HG02623 (cell line): ENCODE measurements at regions not wholly inside any gene's neighbourhood (a gene's known extent, or its start where the extent isn't known, plus 50 kb on each side); places are given as distances from the start of the nearest gene placed in this dataset.

Experiments
- ATAC-seq: cut with Tn5 transposase; IDR thresholded peaks from one replicate; pipeline ENCODE4 v1.9.1; 2021; ENCODE audit warnings: moderate library complexity; ENCODE audit not compliant: unreplicated experiment

DNA sequence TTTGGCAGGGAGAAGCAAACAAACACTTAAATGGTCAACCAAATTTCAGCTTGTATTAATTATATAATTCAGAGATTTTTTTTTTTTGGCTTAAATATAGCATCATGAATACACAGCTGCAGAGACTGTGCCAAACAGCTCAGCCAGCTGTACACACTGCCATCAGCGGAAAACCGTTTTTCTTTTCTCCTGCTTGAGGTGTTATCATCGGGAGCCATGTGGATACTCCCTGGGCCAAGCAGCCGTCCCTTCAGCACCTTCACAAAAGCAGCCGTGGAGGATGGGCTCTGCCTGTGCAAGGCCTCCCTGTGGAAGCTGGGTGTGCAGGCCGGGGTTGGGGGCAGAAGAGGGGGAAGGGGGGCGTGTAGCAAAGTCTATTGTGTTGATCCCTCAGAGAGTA lies 85.0 kb downstream of the NUF2 start:
- ATAC-seq, result no peak

- no peak for ATAC-seq
Measured at GRCh38 chr1:163408262-163408661, 86.5 kb downstream of the NUF2 start.

GRCh38 chr1:163410073-163410999 lies 88.6 kb downstream of the NUF2 start:
- ATAC-seq, result no peak

DNA sequence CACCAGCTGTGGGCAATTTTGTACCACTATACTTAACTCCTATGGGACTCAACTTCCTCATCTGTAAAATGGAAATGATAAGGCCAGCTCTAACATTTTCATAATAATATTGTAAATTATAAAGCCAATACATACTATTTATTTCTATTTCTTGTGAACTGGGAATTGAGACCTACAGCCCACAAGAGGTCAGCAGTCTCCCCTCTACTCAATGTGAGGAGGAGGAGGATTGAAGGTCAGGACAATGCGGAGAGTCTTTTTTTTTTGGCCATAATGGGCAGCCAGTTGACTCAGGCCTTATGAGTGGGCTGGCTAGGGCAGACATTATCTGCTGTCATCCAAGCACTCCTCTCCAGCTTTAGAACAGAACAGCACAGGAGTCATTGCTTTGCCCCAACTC lies 90.5 kb downstream of the NUF2 start:
- no peak for ATAC-seq

DNA sequence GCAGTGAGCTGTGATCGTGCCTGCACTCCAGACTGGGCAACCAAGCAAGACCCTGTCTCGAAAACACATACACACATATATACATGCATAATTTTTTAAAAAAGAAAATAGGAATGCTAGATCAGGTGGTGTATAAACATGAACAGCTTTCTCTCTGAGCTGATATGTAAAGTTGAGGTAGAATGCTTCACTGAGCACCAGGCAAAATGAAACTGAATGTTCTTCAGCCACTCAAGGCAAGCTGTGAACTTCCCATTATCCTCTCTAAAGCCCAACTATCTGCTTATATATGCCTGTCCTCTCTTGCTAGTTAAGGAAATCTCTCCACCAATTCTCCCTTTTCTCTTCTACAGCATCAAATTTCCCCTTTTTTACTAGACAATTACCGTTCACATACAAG lies 93.0 kb downstream of the NUF2 start:
- ATAC-seq, result peak; percentile 97

DNA sequence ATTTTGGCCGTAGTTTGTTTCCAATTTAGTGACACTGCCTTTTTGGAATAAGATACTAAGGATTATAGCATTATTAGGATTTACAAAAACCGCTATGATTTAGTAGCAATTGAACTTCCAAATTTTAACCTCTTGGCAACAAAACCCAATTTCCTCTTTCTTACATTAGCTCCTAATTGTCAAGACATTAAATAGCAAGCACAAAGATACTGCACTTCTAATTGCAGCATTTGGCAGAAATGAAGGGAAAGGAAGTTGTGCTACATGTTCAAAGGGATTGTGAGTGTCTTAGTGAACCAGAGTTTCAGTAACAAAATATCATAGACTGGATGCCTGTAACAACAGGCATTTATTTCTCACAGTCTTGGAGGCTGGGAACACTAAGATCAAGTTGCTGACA lies 99.9 kb downstream of the NUF2 start:
- ATAC-seq, result no peak

DNA sequence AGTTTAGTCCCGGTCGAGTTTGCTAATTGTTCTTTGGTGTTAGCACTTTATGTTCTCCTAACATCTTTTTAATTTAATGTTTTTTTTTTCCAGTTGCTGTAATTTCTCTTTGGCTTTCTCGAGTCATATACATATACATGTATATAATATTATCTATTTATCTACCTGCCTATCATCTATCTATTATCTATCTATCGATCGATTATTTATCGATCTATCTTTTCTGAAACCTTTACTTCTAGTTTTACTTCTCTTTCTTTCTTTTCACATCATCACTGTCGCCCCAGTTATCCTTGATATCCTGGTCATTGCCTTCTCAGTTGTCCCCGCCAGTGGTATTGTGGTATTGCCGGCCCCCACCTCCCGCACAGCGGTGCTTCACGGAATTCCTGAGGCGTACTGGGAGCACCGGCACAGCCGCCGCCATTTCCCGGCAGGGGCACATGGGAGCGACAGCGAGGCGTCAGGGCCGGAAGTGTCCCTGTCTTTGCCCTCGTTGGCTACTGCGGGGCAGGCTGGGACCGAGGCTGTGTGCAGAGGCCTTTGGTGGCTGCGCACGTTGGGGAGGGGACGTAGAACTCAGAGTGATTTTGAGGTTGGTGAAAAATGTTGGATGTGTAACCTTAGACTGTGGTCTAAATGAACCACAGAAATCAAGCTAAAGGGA lies 101.1 kb downstream of the NUF2 start:
- ATAC-seq, result no peak

DNA sequence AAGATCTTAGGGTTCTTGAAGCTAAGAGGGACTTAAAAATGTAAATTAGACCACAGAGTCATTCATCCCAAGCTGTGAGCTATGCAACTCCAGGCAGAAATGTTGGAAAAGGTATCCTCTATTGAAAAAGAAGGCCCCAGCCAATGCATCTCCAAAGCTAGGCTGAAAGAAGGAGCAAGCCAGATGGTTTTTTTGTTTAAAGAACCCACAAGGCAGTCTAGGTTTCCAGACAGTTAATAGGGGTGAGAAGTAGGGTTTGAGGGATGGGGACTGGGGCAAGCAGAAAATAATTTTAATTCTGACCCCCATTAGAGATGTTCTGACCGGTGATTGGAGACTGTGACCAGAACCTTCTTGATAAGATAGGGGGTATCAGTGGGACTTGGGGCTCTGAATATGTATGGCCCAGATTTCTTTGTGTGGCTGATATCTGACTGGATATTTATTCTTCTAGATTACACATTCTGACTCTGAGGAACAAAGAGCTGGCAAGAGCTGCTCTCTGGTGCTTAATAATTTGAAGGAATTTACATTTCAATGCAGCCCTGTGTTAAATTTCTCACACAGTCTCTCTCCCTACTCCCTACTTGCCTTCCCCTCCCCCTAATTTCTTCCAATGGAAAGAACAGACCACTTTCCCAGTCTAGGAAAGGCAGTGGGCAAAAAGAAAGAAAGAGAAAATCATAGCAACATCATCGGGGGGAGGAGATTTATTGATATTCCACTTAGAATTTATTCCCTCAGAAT lies 104.9 kb downstream of the NUF2 start:
- ATAC-seq, result no peak

DNA sequence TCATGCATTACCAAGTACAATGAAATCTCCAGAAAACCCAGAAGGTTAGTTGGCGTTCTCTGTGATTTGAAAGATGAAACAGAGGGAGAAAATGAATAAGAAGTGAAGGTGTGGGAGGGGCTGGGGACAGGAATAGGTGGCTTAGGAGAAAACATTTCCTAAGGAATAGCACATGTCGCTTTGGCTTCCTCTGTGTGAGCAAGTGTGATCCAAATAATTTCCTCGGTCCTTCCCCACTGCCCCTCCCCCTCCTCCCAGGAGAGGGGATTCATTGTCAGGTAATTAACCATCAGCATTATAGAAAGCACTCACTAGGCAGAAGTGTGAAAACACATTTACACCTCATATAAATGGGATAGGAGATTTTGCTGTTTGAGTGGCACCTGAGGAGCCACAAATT lies 105.5 kb downstream of the NUF2 start:
- ATAC-seq, result no peak

DNA sequence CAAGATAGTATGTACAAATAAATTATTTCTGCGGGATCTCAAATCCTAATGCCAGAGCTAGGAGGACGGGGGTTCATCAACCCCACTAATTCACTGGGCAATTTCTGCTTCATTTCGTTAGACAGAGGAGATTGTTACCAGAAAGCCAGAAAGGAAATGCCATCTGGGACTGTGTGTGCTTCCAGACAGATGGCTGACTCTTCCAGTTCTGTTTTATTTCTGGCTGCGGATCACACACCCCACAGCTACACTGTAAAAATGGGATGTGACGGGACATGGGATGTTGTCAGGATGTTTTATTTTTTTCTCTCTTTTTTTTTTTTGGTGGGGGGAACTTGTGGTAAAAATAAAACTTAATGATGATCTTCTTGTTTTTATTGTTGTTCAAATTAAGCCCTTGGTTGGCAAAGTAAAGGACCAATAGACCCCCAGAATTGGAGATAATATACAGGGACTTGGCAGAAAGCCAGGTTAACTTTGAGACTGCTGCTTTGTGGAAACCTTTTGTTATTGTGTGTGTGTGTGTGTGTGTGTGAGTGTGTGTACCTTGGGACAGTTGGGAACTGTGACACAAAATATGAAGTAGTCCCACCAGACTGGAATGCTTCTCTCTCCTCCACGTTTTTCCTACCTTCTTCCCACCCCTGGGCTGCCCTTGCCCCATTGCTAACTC lies 114.5 kb downstream of the NUF2 start:
- ATAC-seq, result no peak

- ATAC-seq, result no peak
Measured at GRCh38 chr1:163439471-163439870, 117.7 kb downstream of the NUF2 start.

DNA sequence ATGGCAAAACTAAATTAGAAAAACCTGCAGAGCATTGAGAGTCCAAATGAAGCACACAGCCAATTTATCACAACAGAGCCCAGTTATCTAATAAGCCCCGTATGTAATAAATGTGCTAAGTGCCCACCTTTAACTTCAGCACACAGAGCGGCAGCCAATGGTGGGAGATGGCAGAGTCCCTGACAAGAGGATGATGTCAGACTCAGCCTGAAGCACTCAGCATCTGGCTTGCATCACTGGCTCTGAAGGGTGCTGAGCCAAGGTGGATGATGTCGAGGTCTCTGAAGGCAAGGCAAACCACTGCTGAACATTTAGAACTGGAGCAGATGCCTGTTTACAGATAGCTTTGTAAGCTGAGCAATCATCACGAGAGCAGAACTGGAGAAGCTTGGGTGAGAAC lies 118.3 kb downstream of the NUF2 start:
- ATAC-seq, result no peak

DNA sequence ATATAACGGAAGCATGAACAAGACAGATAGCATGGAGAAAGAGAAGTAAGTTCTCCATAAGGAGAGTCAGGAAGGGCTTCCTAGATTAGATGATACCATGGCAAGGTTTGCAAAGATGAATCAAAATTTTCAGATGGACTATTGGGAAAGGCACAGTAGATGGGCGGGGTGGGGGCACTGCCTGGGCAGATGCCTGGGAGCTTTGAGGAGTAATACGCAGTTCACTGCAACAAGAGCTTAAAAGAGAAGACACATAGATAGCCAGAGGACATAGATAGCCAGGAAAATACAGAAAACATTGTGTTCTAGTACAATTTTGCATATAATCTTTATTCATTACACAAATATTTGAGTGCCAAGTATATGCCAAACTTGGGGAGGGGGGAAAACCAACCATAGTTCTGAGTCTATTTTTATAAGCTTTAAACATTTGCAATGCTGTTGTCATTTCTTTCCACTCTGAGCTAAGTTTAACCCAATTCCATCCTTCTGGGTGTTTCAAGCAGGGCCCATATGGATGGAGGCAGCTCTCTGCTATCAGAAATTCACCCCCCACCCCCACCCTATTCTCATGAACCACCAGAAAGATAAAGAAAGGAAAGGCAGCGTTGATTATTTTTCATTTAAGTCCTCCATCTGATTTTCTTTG lies 120.6 kb downstream of the NUF2 start:
- ATAC-seq, result no peak

DNA sequence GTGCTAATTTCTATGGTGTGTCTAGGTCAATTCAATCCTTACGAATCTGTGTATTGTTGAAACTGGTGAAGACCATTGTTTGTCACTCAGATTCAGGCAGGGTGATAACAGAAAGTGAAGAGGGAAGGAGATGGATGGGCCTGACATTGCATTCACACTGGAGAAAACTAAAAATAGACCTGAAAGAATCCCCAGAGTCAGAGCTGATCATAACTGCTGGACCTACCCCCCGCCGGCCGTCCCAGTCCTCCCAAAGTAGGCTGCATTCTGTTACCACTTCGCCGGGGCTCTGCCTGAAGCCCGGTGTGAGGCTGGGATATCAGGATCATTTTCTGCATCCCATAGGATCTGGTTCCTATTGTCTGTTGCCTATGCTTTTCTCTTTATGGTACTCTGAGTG lies 121.1 kb downstream of the NUF2 start:
- ATAC-seq, result no peak

DNA sequence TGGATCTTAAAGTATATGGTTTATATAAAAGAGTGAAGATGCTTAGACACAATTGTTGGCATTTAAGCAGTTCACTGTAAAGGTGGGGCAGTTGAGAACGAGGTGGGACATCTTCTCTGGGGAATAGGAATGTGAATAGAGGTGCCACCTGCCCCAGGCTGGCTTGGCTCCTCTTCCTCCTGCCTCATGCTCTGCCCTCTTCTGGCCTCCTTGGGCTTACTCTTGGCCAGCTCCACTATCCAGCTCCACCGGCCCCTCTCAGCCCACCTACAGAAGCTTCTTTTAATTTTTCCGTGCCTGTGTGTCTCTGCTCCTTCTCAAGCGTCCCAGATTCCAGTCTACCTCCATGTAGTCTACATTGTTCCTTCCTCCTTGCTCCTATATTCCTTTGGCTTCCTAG lies 122.1 kb downstream of the NUF2 start:
- ATAC-seq, result no peak

- ATAC-seq, result no peak
Measured at GRCh38 chr1:163444665-163445064, 122.9 kb downstream of the NUF2 start.

GRCh38 chr1:163450986-163451385 lies 129.2 kb downstream of the NUF2 start:
- no peak for ATAC-seq

- no peak for ATAC-seq
Measured at GRCh38 chr1:163459539-163459938, 137.8 kb downstream of the NUF2 start.

GRCh38 chr1:163467289-163467688 lies 145.5 kb downstream of the NUF2 start:
- ATAC-seq, result no peak

DNA sequence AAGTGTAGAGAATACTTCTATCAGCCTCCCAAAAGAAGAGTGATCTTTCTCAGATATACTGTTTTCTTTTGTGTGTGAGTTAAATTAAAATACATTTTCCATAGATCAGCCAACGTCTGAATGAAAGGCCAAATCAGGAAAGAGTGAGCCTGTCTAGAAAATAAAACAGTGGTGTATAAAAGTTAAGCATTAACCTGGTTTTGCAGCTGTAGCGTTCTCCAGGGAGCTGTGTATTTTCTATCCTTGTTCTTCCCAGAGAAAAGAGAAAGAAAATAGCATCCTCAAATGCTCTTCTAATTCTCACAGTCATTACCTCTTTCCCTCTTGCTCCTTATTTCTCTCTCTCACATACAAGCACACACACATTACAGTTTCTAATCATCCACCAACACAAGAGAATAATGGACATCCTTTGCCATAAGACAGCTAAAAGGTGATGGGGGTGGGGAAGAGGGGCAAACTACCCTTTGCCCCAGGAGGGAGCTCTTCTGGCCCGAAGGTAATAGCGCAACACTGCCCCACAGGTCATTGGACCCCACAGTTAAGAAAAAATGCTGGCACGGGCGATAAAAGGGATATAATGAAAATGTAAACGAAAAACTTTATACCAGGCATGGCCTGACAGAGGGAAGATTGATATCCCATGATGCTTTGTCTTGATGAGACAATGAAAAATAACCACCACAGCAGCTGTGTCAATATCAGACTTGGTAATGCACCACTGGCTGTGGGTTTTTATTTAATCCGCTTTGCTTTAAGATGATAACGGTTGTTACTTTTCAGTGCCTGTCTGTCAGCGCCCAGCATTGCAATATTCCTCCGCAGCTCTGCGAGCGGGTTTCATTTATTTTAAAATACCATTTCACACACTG lies 150.3 kb downstream of the NUF2 start:
- no peak for ATAC-seq
